Left lung (tissue), 4 donors: ENCODE measurements at regions not wholly inside any gene's neighbourhood (a gene's known extent, or its start where the extent isn't known, plus 50 kb on each side); places are given as distances from the start of the nearest gene placed in this dataset.

ENCODE experiments used
- ATAC-seq: fragments of 200-7000 bp; cut with Tn5 transposase; one replicate; pipeline ENCODE4 v1.9.1; 2020; ENCODE audit warnings: moderate library complexity
- DNase-seq, 4 donors: peaks; one replicate each; pipeline ENCODE4 v3.0.0-alpha.2; 2013 to 2020
- H3K27ac ChIP-seq, 2 donors: fragments of 200-600 bp; sonication (generic) in 1 of 2; one replicate each; pipeline versions ENCODE4 v1.5.0 to v1.8.0; 2020 to 2021
- H3K27me3 ChIP-seq, 2 donors: fragments of 200-600 bp; sonication (generic) in 1 of 2; one replicate each; pipeline versions ENCODE4 v1.5.0 to v1.8.0; 2020 to 2021
- H3K36me3 ChIP-seq, 2 donors: fragments of 200-600 bp; sonication (generic) in 1 of 2; one replicate each; pipeline versions ENCODE4 v1.5.0 to v1.8.0; 2020 to 2021
- H3K4me1 ChIP-seq, 2 donors: fragments of 200-600 bp; one replicate each; pipeline ENCODE4 v1.8.0; 2021
- H3K4me3 ChIP-seq, 2 donors: fragments of 200-600 bp; sonication (generic) in 1 of 2; one replicate each; pipeline versions ENCODE4 v1.5.0 to v1.8.0; 2020 to 2021; ENCODE audit warnings: mild to moderate bottlenecking in 1 of 2
- H3K9me3 ChIP-seq, 2 donors: fragments of 200-600 bp; sonication (generic) in 1 of 2; one replicate each; pipeline versions ENCODE4 v1.5.0 to v1.8.0; 2020 to 2021
- CTCF ChIP-seq, 2 donors: fragments of 200-600 bp; sonication (generic) in 1 of 2; IDR thresholded peaks; one replicate each; pipeline versions ENCODE4 v1.5.0 to v1.8.0; 2021; ENCODE audit warnings: antibody characterized with exemption in 2 of 2
- intact Hi-C, 2 donors: fragments of 100-400 bp; cut with DNase I; formaldehyde crosslinking; loops; one replicate each; pipeline versions ENCODE4 v1.11.2 to v1.14.2; 2022
- donor health status: DM: no; HTN: yes; CAD: no.
- donor health status: DM: no; HTN: no; CAD: no.

GRCh38 chr5:97458851-97459250, 275.8 kb upstream of the RIOK2 start:
- no peak for DNase-seq
- TF ChIP-seq CTCF (IDR thresholded peaks at IDR 0.05), result no peak
- ATAC-seq, result no peak
- Histone ChIP-seq H3K27ac (no peak overlapping the region), H3K9me3 (no peaks in the 10 kb centered on the region), H3K4me1 (no peaks in the 10 kb centered on the region), H3K4me3 (no peak overlapping the region), H3K36me3 (no peaks in the 10 kb centered on the region), H3K27me3 (no peaks in the 10 kb centered on the region)
- intact Hi-C loops, result no loop called here

GRCh38 chr5:97471951-97472350, 288.9 kb upstream of the RIOK2 start:
- ATAC-seq, result no peak
- H3K9me3 ChIP-seq, result peaks cover 0 to 49% of the 10 kb centered on the region in 2 donors
- H3K4me3 ChIP-seq, result no peak overlapping the region
- no peak overlapping the region for H3K27ac ChIP-seq
- H3K36me3 ChIP-seq, result no peaks in the 10 kb centered on the region
- H3K4me1 ChIP-seq, result no peaks in the 10 kb centered on the region
- intact Hi-C loops, result no loop called here
- DNase-seq, result peak in 1 of 4 donors; percentile 39
- no peaks in the 10 kb centered on the region for H3K27me3 ChIP-seq
- no peak for TF ChIP-seq CTCF (IDR thresholded peaks at IDR 0.05)

GRCh38 chr5:97475847-97476246, 292.8 kb upstream of the RIOK2 start:
- Histone ChIP-seq H3K36me3 (no peaks in the 10 kb centered on the region), H3K9me3 (peaks cover 0 to 15% of the 10 kb centered on the region in 2 donors), H3K4me1 (no peaks in the 10 kb centered on the region), H3K27ac (no peak overlapping the region), H3K4me3 (no peak overlapping the region), H3K27me3 (no peaks in the 10 kb centered on the region)
- no peak for ATAC-seq
- intact Hi-C loops, result no loop called here
- no peak for DNase-seq
- TF ChIP-seq CTCF (IDR thresholded peaks at IDR 0.05), result no peak

- ATAC-seq (no peak), DNase-seq (no peak)
- Histone ChIP-seq H3K9me3 (peaks cover 0 to 5% of the 10 kb centered on the region in 2 donors), H3K4me1 (no peaks in the 10 kb centered on the region), H3K4me3 (no peak overlapping the region), H3K36me3 (no peaks in the 10 kb centered on the region), H3K27me3 (no peaks in the 10 kb centered on the region), H3K27ac (no peak overlapping the region)
- intact Hi-C loops, result no loop called here
- no peak for TF ChIP-seq CTCF (IDR thresholded peaks at IDR 0.05)
Observed at GRCh38 chr5:97476852-97477534, 293.9 kb upstream of the RIOK2 start.

- intact Hi-C loops, result no loop called here
- peak in 1 of 4 donors; percentile 5 for DNase-seq
- Histone ChIP-seq H3K36me3 (no peaks in the 10 kb centered on the region), H3K27me3 (no peaks in the 10 kb centered on the region), H3K4me3 (no peak overlapping the region), H3K9me3 (no peaks in the 10 kb centered on the region), H3K4me1 (no peaks in the 10 kb centered on the region), H3K27ac (no peak overlapping the region)
- TF ChIP-seq CTCF (IDR thresholded peaks at IDR 0.05), result no peak
- ATAC-seq, result no peak
Observed at GRCh38 chr5:97478483-97478882, 295.4 kb upstream of the RIOK2 start.
